COLO668 (cell line): ENCODE measurements at regions not wholly inside any gene's neighbourhood (a gene's known extent, or its start where the extent isn't known, plus 50 kb on each side); places are given as distances from the start of the nearest gene placed in this dataset.

ENCODE experiments used
- DNase-seq: peaks from one replicate; lab custom pipeline; 2025; ENCODE audit not compliant: unreplicated experiment; lab: John Stamatoyannopoulos, UW

- DNase-seq: no peak
These were observed 64.1 kb upstream of the SIX3 start for GRCh38 chr2:44877417-44877816.

- no peak for DNase-seq
These were observed 62.0 kb upstream of the SIX3 start for GRCh38 chr2:44879269-44880124.

GRCh38 chr2:44880125-44880483, 61.4 kb upstream of the SIX3 start:
- DNase-seq: no peak

- DNase-seq: no peak
These were observed 59.6 kb upstream of the SIX3 start for GRCh38 chr2:44881856-44882255.

GRCh38 chr2:44883356-44883755, 58.1 kb upstream of the SIX3 start:
- DNase-seq: no peak

GRCh38 chr2:44884231-44884630, 57.3 kb upstream of the SIX3 start:
- DNase-seq: no peak

- no peak for DNase-seq
These were observed 56.8 kb upstream of the SIX3 start for GRCh38 chr2:44884677-44885076.

- no peak for DNase-seq
These were observed 55.1 kb upstream of the SIX3 start for GRCh38 chr2:44886414-44886813.

GRCh38 chr2:44889096-44889495, 52.4 kb upstream of the SIX3 start:
- no peak for DNase-seq
